Epithelial cell of esophagus (primary cell): ENCODE measurements at regions not wholly inside any gene's neighbourhood (a gene's known extent, or its start where the extent isn't known, plus 50 kb on each side); places are given as distances from the start of the nearest gene placed in this dataset.

ENCODE experiments used
- DNase-seq: peaks from one replicate; pipeline ENCODE4 v3.0.0; 2010; ENCODE audit warnings: low read depth
- H3K4me3 ChIP-seq: 2 replicates; pipeline ENCODE4 v1.5.1; 2011; ENCODE audit warnings: mild to moderate bottlenecking, low read length, control low read depth
- TF ChIP-seq, protein P1 (sequence below): IDR thresholded peaks from 2 replicates; pipeline ENCODE4 v1.5.1; 2011; ENCODE audit warnings: low read depth, mild to moderate bottlenecking, low read length, control low read depth, inconsistent platforms; ENCODE audit not compliant: insufficient read depth; ENCODE audit errors: missing control alignments

GRCh38 chr5:97832645-97833296 lies 649.7 kb upstream of the RIOK2 start:
- DNase-seq: no peak
- TF ChIP-seq, protein P1, sequence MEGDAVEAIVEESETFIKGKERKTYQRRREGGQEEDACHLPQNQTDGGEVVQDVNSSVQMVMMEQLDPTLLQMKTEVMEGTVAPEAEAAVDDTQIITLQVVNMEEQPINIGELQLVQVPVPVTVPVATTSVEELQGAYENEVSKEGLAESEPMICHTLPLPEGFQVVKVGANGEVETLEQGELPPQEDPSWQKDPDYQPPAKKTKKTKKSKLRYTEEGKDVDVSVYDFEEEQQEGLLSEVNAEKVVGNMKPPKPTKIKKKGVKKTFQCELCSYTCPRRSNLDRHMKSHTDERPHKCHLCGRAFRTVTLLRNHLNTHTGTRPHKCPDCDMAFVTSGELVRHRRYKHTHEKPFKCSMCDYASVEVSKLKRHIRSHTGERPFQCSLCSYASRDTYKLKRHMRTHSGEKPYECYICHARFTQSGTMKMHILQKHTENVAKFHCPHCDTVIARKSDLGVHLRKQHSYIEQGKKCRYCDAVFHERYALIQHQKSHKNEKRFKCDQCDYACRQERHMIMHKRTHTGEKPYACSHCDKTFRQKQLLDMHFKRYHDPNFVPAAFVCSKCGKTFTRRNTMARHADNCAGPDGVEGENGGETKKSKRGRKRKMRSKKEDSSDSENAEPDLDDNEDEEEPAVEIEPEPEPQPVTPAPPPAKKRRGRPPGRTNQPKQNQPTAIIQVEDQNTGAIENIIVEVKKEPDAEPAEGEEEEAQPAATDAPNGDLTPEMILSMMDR: no peak
- no peak overlapping the region for H3K4me3 ChIP-seq

- DNase-seq: no peak
- no peak overlapping the region for H3K4me3 ChIP-seq
- TF ChIP-seq, protein P1: no peak
Observed at GRCh38 chr5:97834561-97834960, 651.5 kb upstream of the RIOK2 start.

GRCh38 chr5:97835112-97835511 lies 652.1 kb upstream of the RIOK2 start:
- no peak overlapping the region for H3K4me3 ChIP-seq
- TF ChIP-seq, protein P1: no peak
- DNase-seq: no peak

- TF ChIP-seq, protein P1: no peak
- DNase-seq: no peak
- no peak overlapping the region for H3K4me3 ChIP-seq
Observed at GRCh38 chr5:97836816-97837215, 653.8 kb upstream of the RIOK2 start.

- H3K4me3 ChIP-seq: no peak overlapping the region
- TF ChIP-seq, protein P1: no peak
- peak; percentile 89 for DNase-seq
Observed at GRCh38 chr5:97838214-97838613, 655.2 kb upstream of the RIOK2 start.

- TF ChIP-seq, protein P1: no peak
- DNase-seq: peak; percentile 20
- no peak overlapping the region for H3K4me3 ChIP-seq
Observed at GRCh38 chr5:97839341-97840086, 656.5 kb upstream of the RIOK2 start.
